OCI-M1 (cell line): ENCODE measurements at regions not wholly inside any gene's neighbourhood (a gene's known extent, or its start where the extent isn't known, plus 50 kb on each side); places are given as distances from the start of the nearest gene placed in this dataset.
"Not testable (repeated sequence)": the region's sequence is repeated elsewhere in the genome, so short reads cannot be mapped to it uniquely, and the experiment has no call there.

Source experiments
- DNase-seq: peaks from one replicate; lab custom pipeline; 2025; lab: John Stamatoyannopoulos, UW

DNA sequence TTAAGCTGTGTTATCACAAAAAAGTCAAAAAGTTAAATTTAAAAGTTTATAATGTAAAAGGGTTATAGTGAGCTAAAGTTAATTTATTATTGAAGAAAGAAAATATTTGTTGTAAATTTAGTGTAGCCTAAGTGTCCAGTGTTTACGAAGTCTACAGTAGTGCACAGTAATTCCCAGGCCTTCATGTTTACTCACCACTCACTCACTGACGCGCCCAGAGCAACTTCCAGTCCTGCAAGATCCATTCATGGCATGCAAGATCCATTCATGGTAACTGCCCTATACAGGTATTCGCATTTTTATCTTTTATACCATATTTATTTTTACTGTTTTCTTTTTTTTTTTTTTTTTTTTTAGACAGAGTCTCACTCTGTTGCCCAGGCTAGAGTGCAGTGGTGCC is 69.5 kb downstream of the TPRA1 start:
- no peak for DNase-seq

DNA sequence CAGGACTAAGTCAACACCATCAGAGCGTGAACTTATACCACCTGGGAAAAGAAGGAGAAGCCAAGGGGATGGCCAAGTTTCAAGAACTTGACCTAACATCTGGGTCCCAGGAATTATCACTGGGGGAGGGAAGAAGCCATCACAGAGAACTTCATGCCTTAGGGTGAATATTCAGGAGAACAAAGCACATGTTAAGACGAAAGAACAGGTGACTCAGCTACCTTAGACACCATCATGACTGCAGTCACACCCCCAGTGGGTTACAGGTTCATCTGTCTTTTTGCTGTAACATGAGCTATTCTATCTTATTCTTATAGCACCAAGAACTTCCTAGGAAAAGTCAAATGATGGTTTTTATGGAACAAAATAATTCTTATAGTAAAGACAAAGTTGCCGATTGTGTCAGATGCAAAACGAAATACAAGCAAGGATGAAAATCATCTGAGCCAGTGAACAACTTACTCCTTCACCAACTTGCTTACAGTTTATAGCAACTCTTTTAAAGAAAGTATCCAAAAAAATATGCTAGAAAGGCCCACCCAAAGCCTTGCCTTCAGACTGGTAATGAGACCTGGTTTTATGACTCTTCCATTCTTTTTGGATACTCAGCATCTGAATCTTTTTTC is 72.0 kb downstream of the TPRA1 start:
- no peak for DNase-seq

DNA sequence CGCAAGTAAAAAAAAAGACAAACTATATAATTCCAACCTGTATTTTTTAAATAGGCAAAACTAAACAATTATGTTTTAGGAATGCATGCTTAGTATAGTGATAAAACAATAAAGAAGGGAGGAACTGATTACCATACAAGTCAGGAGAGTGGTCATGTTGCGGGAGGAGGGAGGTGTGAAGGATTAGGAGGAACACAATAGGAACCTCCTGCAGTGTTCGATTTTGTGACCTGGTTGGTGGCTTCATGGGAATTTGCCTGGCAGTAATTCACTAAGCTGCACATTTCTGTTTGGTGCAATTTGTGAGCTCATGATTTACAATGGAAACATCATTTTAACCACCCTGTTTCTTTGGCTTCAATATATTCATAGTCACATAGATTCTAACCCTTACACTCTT is 78.3 kb downstream of the TPRA1 start:
- no peak for DNase-seq

DNA sequence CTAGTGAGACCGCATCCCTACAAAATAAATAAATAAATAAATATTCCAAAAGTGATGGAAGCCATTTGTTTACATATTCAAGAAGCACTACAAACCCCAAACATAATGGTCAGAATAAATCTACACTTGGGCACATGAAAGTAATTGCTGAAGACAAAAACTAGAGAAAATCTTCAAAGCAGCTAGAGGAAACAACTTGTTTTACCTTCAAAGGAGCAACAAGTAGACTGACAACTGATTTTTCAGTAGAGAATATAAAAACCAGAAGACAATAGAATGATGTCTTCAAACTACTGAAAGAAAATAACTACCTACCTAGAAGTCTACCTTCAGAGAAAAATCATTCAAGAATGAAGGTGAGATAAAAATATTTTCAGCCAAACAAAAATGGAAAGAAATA is 89.4 kb downstream of the TPRA1 start:
- DNase-seq = no peak

DNA sequence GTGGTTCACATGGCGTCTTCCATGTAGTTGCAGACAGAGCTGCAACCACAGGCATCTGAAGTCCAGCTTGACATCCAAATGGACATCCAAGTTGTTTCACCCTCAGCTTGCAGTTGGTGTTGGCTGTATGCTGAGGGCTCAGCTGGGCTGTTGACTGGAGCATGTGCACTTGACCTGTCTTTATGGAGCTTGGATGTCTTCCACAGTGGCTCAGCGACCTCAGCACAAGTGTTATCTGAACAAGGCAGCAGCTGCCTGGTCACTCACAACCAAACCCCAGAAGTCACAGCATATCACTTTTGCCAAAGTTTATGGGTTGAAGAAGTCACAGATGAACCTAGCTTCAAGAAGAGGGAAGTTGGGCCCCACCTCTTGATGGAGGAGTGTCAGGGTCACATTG is 92.9 kb downstream of the TPRA1 start:
- no peak for DNase-seq

DNA sequence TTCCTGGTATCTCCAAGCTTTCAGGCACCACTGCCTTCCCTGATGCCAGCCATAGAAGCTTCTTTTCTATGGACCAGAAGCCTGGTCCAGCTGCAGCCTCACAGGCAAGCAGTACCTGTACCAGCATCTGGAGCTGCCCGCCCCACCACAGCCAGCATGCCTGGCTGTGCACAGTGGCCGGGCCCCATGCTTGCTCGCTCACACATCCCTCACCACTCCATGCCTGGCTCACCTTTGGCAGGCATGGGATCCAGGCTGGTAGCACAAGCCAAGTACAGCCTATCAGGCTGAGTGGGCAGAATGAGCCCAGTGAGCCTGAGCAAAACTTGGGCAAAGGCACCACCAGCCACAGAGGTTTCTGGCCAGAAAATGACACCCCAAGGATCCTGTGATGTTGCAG is 93.4 kb downstream of the TPRA1 start:
- DNase-seq = no peak

DNA sequence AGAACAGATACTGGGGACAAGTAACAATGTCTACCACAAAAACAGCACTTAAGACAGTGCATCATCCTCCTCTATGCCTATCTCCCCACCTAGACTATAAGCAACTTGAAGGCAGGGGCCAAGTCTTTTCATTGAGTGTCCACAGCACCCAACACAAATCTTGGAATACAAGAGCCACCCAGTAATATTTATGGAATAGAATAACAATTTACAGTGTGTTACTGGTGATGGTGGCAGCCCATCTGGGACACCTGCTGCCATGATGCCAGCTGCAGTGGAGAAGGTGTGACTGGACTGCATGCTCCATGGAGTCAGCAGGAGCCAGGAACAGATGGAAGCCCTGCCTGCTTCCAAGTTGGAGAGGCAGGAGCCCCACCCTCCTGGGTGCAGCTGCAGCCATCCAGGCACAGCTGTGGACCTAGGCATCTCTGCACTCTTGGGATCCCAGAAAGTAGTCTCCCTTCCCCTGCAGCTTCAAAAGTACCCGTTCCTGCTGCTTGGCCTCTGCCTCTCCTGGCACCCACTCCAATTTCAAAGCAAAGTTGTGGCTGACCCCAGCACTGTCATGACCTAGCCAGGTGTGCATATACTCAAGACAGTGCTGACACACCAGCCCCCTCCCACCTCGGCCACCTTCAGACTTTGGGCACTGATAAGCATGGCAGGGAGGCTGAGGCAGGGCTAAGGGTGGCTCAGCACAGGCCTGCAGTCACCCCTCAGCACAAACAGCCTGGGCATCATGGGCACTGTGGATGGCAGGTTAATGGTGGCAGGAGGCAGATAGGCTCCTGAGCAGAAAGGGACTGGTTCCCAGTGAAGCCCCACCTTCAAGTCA is 94.5 kb downstream of the TPRA1 start:
- no peak for DNase-seq

DNA sequence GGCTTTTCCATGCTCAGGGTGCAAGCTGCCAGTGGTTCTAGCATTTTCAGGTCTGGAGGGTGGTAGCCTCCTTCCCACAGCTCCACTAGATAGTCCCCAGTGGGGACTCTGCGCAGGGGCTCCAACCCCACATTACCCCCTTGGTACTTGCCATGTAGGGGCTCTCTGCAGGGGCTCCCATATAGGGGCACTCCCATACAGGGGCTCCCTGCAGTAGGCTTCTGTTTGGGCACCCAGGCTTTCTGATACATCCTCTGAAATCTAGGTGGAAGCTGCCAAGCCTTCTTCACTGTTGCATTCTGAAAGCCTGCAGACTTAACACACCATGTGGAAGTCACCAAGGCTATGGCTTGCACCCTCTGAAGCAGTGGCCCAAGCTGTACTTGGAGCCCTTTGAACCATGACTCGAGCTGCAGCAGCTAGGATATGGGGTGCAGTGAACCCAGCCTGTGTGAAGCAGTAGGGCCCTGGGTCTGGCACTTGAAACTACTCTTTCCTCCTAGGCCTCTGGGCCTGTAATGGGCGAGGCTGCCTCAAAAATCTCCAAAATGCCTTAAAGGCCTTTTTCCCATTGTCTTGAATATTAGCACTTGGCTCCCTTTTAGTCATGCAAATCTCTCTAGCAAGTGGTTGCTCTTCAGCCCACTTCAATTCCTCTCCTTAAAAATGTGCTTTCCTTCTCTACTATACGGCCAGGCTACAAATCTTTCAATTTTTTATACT is 96.4 kb downstream of the TPRA1 start:
- DNase-seq = no peak

DNA sequence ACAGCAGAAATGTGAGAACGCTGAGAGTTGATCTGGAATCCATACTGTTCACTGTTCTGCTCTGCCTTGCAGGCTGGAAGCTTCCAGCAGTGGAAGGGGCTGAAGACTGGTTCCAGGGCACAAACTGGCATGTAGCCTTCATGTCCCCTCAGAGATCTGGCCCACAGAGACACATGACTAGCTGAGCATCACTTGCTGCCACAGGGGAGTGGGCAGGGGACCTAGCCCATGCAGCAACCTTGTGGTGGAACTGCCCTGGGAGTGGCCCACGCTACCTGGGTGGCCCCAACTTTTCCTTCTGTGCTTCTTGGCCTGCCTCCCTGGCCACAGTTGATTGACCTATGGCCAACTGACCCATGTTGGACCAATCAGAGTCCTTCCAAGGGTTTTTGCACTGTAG is 98.1 kb downstream of the TPRA1 start:
- DNase-seq = no peak

DNA sequence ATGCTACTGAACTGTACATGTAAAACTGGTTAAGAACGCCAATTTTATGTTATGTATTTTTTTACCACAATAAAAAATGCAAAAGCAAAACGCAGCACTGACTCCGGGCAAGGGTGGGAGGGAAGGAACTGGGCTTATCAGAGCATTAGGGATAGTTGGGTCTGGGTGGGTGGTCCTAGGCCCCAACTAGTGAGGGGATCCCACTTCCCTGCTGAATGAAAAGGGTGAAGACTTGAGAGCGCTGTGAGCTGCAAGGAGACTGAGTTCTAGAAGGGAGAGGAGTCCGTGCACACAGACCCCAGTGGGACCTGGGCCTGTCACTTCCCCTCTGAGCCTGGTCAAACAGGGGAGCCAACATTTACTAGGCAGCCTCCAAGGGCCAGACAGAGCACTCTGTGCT is 98.6 kb downstream of the TPRA1 start:
- DNase-seq = no peak

DNA sequence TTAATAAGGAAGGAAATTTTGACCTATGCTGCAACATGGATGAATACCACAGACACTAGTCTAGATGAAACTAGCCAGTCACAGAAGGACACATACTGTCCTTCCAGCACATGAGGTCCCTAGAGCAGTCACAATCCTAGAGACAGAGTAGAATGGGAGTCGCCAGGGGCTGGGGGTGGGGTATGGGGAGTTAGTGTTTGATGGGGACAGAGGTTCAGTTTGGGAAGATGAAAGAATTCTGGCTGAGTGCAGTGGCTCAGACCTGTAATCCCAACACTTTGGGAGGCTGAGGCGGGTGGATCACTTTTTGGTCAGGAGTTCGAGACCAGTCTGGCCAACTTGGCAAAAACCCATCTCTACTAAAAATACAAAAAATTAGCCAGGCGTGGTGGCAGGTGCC is 99.2 kb downstream of the TPRA1 start:
- no peak for DNase-seq

DNA sequence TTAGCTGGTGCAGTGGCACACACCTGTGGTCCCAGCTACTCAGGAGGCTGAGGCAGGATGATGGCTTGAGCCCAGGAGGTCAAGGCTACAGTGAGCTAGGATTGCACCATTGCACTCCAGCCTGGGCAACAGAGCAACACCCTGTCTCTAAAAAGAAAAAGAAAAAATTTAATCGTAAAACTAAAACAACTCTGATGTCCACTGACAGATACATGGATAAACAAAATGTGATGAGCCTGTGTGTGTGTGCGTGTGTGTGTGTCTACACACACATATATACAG is 99.6 kb downstream of the TPRA1 start:
- not testable (repeated sequence) for DNase-seq

DNA sequence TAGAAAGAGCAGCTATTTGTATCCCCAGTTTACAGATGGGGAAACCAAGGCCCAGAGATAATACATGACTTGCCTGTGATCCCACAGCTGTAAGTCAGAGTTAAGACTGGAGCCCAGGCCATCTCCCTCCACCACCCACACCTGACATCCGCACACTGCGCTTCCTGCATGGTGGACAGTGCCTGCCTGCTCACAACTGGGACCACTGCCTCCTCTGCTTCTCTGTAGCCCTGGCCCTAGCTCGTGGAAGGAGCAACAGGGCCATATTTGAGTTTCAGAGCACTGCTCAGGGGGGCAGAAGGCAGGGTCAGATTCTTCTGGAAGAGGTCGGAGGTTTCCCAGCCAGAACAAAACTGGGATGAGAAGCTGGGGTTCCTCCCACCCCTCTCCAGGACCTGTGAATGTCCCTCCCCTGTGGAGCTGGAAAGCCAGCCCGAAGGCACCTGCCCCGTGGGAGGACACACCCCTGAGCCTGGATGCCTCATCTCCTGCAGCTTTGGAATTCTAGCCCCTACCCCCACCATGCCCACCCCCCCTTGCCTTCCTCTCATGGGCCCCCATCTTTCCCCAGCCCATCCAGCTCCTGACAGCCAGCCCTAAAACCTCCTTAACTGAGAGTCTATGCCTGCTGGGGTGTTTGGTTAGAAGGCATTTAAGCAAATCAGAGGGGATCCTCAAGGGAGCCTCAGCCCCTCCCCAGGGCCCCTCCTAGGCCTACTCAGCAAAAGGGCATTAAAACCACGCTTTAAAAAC is 100.1 kb downstream of the TPRA1 start:
- DNase-seq = no peak

DNA sequence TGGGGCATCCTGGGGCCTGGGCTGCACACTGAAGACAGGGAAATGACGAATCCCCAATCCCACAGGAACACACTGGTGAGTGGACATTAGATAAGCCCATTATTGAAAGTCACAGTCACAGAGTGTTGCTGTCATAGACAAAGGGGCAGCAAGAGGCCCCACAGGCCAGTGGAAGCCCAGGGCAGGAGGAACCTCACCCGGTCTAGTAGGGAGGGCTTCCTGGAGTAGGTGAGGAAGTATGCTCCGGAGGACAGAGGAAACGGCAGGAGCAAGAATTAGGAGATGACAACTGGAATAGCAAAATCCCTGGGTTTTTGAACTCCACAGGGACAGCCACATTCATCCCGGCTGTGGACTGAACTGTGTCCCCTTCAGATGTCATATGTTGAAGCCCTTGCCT is 101.2 kb downstream of the TPRA1 start:
- DNase-seq = no peak

DNA sequence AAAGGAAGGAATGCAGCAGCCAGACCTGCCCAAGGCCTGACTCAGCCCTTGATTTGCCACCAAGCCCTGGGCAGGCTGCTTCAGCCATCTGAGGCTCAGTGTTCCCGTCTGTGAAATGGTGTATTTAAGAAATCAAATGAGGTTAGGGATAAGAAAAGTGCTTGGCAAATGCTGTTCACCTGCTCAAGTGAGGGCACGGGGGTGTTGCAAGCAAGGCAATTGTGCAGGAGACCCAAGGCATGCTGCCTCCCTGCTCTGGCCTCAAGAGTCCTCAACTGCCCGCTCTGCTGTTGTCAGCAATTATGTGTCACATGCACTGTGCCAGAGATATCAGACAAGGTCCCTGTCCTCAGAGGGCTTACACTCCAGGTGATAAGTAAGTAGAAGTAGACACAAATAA is 101.8 kb downstream of the TPRA1 start:
- DNase-seq = no peak

DNA sequence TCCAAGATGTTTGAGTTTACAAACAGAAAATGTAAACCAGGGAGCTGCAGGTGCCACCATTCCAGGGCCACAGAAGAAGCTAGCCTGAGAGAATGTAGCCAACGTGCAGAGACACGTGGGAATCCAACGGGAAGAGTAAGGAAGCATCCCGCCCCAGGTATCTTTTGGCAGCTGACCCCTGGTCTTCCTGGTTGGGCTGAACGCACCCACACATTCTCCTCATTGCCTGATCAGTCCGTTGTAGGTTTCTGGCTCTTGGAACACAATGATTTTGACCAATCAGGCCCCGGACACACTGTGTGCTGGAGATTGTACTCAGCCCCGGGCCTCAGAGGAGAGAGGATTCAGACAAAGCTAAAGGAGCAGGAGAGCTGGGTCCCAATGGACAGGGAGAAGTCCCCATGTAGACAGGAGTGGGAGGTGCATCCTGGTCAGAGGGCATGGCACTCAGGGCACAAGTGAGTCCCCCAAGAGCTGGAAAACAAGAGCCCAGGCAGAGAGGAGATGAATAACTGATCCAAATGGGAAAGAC is 102.3 kb downstream of the TPRA1 start:
- DNase-seq = no peak

DNA sequence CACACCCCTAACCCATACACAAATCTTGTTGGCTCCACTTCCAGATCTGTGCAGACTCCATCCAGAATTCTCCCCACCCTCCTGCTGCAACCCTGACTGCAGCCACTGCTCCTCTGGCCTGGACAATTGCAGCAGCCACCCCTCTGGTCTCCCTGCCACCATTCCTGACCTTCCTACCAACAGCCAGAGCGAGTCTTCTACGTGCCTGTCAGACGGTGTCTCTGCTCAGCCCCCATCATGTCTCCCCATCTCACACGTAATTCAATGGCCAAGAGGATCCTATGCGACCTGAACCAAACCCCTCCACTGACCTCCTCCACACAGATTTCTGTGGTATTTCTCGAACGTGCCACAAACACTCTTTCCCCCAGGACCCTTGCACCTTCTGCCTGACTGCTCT is 103.3 kb downstream of the TPRA1 start:
- DNase-seq = no peak

DNA sequence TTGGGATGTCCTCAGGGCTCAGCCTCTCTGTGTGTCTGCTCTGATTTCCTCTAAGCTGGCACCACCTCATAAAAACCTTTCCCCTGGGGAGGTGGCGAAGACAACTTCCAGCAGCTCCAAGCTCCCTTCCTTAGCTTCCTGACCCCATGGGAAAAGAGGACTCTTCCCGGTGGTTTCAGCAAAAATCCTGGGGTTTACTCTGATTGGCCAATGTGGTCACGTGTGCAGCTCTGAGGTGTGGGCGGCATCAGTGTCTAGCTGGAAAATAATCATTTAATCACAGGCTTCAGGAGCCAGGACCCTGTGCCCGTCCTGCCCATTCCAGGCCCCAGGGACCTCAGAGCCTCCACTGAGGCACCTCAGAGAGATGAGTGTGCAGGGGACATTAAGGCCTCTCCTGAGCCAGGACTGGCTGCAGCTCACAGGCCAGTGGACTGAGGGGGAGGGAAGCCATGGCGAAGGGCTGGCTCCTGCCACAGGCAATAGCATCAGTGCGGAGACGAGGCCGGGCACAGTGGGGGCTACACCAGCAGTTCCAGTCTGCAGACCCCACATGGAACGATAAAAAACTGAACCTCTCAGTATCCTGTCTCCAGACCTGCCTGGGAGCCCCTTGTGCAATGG is 104.1 kb downstream of the TPRA1 start:
- DNase-seq = no peak

DNA sequence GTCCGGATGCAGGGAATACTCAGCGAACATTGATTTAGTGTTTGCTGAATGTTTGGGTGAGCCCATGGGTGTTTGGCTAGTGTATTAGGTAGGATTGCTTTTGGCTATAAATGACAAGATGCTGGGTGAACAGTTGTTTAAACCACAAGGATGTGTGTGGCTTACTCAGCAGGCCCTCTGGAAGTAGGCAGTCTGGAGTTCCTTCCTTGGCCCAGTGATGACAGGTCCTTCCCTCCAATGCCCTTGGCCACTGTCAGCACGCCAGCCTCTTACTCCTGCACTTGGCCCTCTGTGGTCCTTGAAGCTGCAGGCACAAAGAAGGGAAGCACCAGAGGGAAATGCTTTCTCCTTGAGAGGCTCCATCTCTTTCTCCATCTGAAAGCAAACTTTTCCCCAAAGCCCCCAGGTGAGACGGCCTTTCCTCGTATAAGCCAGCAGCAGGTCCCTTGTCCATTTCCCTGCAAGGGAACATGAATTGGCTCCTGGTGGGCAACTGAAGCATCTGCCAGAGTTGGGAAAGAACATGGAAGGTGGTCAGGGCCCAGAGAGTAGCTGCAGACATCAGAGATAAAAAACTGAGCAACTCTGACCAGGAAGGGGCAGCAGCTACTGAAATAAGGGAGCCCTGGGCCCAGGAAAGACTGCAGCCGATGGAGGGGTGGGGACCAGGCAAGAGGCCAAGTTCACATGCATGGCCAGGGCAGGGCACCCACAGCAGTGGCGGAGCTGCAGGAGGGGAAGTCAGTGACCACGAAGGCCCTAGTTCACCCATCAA is 105.0 kb downstream of the TPRA1 start:
- no peak for DNase-seq

DNA sequence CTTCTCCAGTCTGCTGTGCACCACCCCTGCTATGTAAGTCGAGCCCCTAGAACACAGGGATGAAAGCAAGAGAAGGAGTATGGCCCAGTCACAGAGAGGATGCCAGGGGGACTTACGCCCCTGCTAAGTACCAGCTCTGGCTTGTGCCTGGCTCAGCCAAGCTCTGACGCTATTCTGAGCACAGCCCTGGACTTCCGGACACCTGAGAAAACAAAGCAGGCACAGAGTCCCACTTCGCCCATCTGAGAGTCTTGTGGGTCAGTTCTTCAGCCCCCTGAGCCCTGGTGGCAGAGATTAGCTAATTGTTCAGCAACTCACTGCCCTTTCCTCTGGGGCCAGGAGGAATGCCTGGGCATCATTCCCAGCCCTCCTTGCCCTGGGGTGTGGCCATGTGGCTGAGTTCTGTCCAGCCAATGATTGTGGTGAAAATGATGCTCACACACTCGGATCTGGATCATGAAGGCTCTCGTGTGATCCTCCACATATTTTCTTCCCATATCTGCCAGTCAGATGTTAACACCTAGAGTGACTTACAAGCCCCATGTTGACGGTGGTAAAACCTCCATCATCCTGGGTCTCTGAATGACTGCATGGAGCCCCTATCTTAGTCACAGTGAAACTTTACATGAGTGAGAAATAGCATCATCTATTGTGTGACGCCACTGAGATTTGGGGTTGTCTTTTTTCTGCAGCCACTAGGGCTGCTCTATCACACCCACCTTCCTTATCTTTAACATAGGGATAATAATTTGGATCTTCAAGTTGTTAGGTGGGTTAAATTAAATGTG is 105.7 kb downstream of the TPRA1 start:
- no peak for DNase-seq
